ENCODE measurements at regions not wholly inside any gene's neighbourhood (a gene's known extent, or its start where the extent isn't known, plus 50 kb on each side); places are given as distances from the start of the nearest gene placed in this dataset.
A peak's percentile ranks its signal among the peaks of the same experiment; 100 is the strongest.

DNA sequence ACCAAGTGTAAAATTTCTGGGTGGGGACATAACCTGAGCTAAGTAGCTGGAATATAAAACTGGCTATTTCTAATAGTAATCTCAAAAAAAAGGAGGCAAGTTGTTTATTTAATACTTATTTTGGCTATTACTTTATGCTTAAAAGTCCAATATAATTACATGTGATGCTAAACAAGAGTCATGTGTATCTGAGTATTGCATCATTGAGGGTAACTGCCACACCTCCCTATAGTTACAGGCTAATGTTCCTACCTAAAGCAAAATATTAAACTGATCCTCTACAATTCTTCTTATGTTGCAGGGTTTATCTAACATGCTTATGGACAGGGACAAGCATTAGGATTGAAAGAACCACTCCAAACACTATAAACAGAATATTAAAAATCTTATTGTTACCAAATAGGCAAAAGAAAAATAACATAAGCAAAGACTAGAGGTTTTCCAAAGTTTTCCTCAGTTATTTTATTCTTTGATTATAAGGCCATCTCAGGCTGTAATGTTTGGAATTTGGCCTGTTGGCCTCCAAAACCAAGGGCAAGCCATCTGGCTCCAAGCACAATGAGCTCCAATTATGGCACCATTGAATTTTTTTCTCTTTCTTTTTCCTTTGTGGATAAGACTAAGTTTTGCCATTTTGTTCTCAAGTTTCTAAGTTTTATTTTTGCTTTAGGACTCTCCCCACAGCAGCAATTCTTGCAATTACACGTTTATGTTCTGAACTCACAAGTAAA, 75.8 kb upstream of the ABI3BP start:
- H3K4me2 ChIP-seq (ENCODE audit: low read depth, low read length): no peak overlapping the region
- H2BK20ac ChIP-seq (ENCODE audit: low read depth, low read length): no peak overlapping the region; the same call in 1 of the 2 replicates
- H4K8ac ChIP-seq (ENCODE audit: low read depth in 2 of 2, low read length in 2 of 2): no peak overlapping the region
- H3K9me3 ChIP-seq (ENCODE audit: control insufficient read depth, insufficient read depth, low read length): no peaks in the 10 kb centered on the region
- CTCF ChIA-PET: interaction anchor here (0.6 to 1.3 kb wide), 2 partner anchors 13 to 176 kb away, joined by 5 to 6 read pairs; no protein-coding TSS in a partner anchor
- no peak overlapping the region for H4K91ac ChIP-seq (ENCODE audit: insufficient read depth, low read depth, low read length)
- no peak overlapping the region for H3K27ac ChIP-seq (ENCODE audit: insufficient read depth, low read length)
- dilution Hi-C loops (cut with HindIII; ENCODE audit: low sequenced_read_pairs, unreplicated experiment) (no loop called here), in situ Hi-C loops (cut with MboI; ENCODE audit: low sequenced_read_pairs) (no loop called here), intact Hi-C loops (cut with micrococcal nuclease) (loop anchor here (5.0 kb wide), 1 partner anchor 177 kb away; no protein-coding TSS in a partner anchor)
- TF ChIP-seq CEBPB (IDR thresholded peaks at IDR 0.05; ENCODE audit: low read depth, low read length): peak; percentile 84
- no peak for TF ChIP-seq NFE2L2 (IDR thresholded peaks at IDR 0.05; ENCODE audit: low read depth, low read length)
- H2BK5ac ChIP-seq (ENCODE audit: low read depth, low read length, poor library complexity, severe bottlenecking): no peak overlapping the region
- peak overlapping the region; percentile 50 for H3K18ac ChIP-seq (ENCODE audit: low read depth, low read length)
- H2AK5ac ChIP-seq (ENCODE audit: low read depth, low read length): no peak overlapping the region
- no peak overlapping the region for H2AK9ac ChIP-seq (replicated peaks; ENCODE audit: low read depth, low read length, poor library complexity)
- whole genome bisulfite sequencing, 2 experiments (ENCODE audit: extremely low coverage in 2 of 2, insufficient read length in 1 of 2): no CpG with 5 or more reads among the region's 1 CpG
- no peak overlapping the region for H3K4me3 ChIP-seq (ENCODE audit: insufficient read depth, low read depth, low read length)
- H2BK120ac ChIP-seq (ENCODE audit: low read depth, low read length): 0 out of 2 replicates have a peak overlapping the region, but pooled peaks have one; percentile 46
- no peak overlapping the region for H2AFZ ChIP-seq (replicated peaks; ENCODE audit: low read length, poor library complexity)
- no peaks in the 10 kb centered on the region for H4K20me1 ChIP-seq (ENCODE audit: insufficient read depth, low read length)
- H3K79me1 ChIP-seq (ENCODE audit: low read depth in 1 of 2, low read length in 2 of 2): no peaks in the 10 kb centered on the region
- ATAC-seq (ENCODE audit: low read depth): no peak
- DNase-seq: no peak
- H3K56ac ChIP-seq (ENCODE audit: extremely low read depth, insufficient read depth, low read length): no peak overlapping the region
- H3K14ac ChIP-seq (replicated peaks; ENCODE audit: low read depth, low read length): no peak overlapping the region; the same call in 1 of the 2 replicates
- no peak overlapping the region for H4K5ac ChIP-seq (ENCODE audit: low read depth, low read length)
- peaks cover 17% of the 10 kb centered on the region for H3K4me1 ChIP-seq (ENCODE audit: control insufficient read depth, insufficient read depth, low read length)
- BruUV-seq (replicated peaks): no TSS peak
- H3K4ac ChIP-seq (ENCODE audit: low read depth, low read length): no peak overlapping the region; the same call in 1 of the 2 replicates
- H2BK15ac ChIP-seq (ENCODE audit: low read depth, low read length): no peak overlapping the region
- peaks cover 6% of the 10 kb centered on the region; the same call in 1 of the 2 replicates for H3K9me1 ChIP-seq (ENCODE audit: insufficient read depth, low read length)
- H3K9ac ChIP-seq (ENCODE audit: low read depth, low read length): no peak overlapping the region
- POLR2A ChIA-PET (ENCODE audit: unreplicated experiment): interaction anchor here (0.6 kb wide), 2 partner anchors 100 to 175 kb away, joined by 3 to 5 read pairs; no protein-coding TSS in a partner anchor
- H3K27me3 ChIP-seq (ENCODE audit: control insufficient read depth, insufficient read depth, low read length): no peaks in the 10 kb centered on the region
- no peaks in the 10 kb centered on the region for H3K36me3 ChIP-seq (ENCODE audit: control insufficient read depth, insufficient read depth, low read length)
- H3K23ac ChIP-seq (ENCODE audit: low read depth, low read length): no peak overlapping the region

Measured in IMR-90 (cell line).